ENCODE measurements at regions not wholly inside any gene's neighbourhood (a gene's known extent, or its start where the extent isn't known, plus 50 kb on each side); places are given as distances from the start of the nearest gene placed in this dataset.
A peak's percentile ranks its signal among the peaks of the same experiment; 100 is the strongest.

- FAIRE-seq (no peak), DNase-seq (ENCODE audit: low spot score in 2 of 2) (no peak)
These were observed 206.9 kb downstream of the ARL4C start for GRCh38 chr2:234289834-234290590.

GRCh38 chr2:234288974-234289455, 207.9 kb downstream of the ARL4C start:
- FAIRE-seq: no peak
- peak in 1 of 2 donors; percentile 28 for DNase-seq (ENCODE audit: low spot score in 2 of 2)

- no peak for DNase-seq (ENCODE audit: low spot score in 2 of 2)
- no peak for FAIRE-seq
These were observed 209.2 kb downstream of the ARL4C start for GRCh38 chr2:234287650-234288049.

- FAIRE-seq: no peak
These were observed 209.9 kb downstream of the ARL4C start for GRCh38 chr2:234286956-234287355.

GRCh38 chr2:234286118-234286598, 210.7 kb downstream of the ARL4C start:
- no peak for FAIRE-seq
- no peak for DNase-seq (ENCODE audit: low spot score in 2 of 2)

More at GRCh38 chr2:234286956-234287355, 209.9 kb downstream of the ARL4C start:
- no peak for DNase-seq (ENCODE audit: low spot score in 2 of 2)

GRCh38 chr2:234285541-234285940, 211.3 kb downstream of the ARL4C start:
- FAIRE-seq: no peak
- DNase-seq (ENCODE audit: low spot score in 2 of 2): no peak

- DNase-seq (ENCODE audit: low spot score in 2 of 2): no peak
- FAIRE-seq: no peak
These were observed 217.2 kb downstream of the ARL4C start for GRCh38 chr2:234279637-234280036.

- FAIRE-seq: no peak
These were observed 218.2 kb downstream of the ARL4C start for GRCh38 chr2:234278556-234279255.

GRCh38 chr2:234275515-234275914, 221.4 kb downstream of the ARL4C start:
- no peak for FAIRE-seq
- DNase-seq (ENCODE audit: low spot score in 2 of 2): no peak

More at GRCh38 chr2:234278556-234279255, 218.2 kb downstream of the ARL4C start:
- DNase-seq (ENCODE audit: low spot score in 2 of 2): no peak

GRCh38 chr2:234273887-234274584, 222.8 kb downstream of the ARL4C start:
- DNase-seq (ENCODE audit: low spot score in 2 of 2): no peak
- FAIRE-seq: no peak

- no peak for FAIRE-seq
- no peak for DNase-seq (ENCODE audit: low spot score in 2 of 2)
These were observed 221.8 kb downstream of the SPP2 start for GRCh38 chr2:234272069-234272850.

- DNase-seq (ENCODE audit: low spot score in 2 of 2) (no peak), FAIRE-seq (no peak)
These were observed 220.8 kb downstream of the SPP2 start for GRCh38 chr2:234271338-234271737.

- DNase-seq (ENCODE audit: low spot score in 2 of 2): no peak
- FAIRE-seq: no peak
These were observed 219.3 kb downstream of the SPP2 start for GRCh38 chr2:234269769-234270204.

- FAIRE-seq: no peak
- DNase-seq (ENCODE audit: low spot score in 2 of 2): no peak
These were observed 217.0 kb downstream of the SPP2 start for GRCh38 chr2:234267534-234267933.

- FAIRE-seq (no peak), DNase-seq (ENCODE audit: low spot score in 2 of 2) (no peak)
These were observed 216.4 kb downstream of the SPP2 start for GRCh38 chr2:234266952-234267351.

- FAIRE-seq: no peak
These were observed 214.7 kb downstream of the SPP2 start for GRCh38 chr2:234265206-234265605.

GRCh38 chr2:234261736-234262135, 211.2 kb downstream of the SPP2 start:
- DNase-seq (ENCODE audit: low spot score in 2 of 2) (no peak), FAIRE-seq (no peak)

More at GRCh38 chr2:234265206-234265605, 214.7 kb downstream of the SPP2 start:
- DNase-seq (ENCODE audit: low spot score in 2 of 2): no peak

- no peak for FAIRE-seq
These were observed 208.9 kb downstream of the SPP2 start for GRCh38 chr2:234259440-234259839.

GRCh38 chr2:234258562-234259141, 208.2 kb downstream of the SPP2 start:
- DNase-seq (ENCODE audit: low spot score in 2 of 2) (no peak), FAIRE-seq (no peak)

More at GRCh38 chr2:234259440-234259839, 208.9 kb downstream of the SPP2 start:
- no peak for DNase-seq (ENCODE audit: low spot score in 2 of 2)
